HG03039 (cell line): ENCODE measurements at regions not wholly inside any gene's neighbourhood (a gene's known extent, or its start where the extent isn't known, plus 50 kb on each side); places are given as distances from the start of the nearest gene placed in this dataset.

Experiments used
- ATAC-seq: cut with Tn5 transposase; IDR thresholded peaks from one replicate; pipeline ENCODE4 v1.9.1; 2021; ENCODE audit warnings: mild to moderate bottlenecking, moderate library complexity; ENCODE audit not compliant: unreplicated experiment

DNA sequence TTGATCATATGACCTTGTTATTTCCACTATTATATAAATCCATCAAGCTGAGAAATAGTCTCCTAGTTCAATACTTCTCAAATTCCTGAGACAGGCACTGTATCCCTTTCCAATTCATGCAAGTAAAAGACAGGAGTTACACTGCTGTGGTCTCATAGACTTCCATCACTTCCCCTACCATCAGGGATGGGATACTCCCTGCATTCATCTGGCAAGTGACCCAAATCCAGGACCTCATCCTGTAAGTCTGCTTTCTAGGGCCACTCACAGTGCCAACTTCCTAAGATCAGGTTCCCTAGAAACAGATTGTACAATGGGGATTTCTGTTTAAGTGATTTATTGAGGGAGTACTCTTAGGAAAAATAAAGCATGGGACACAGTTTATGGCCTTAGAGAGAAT, 424.0 kb upstream of the CDH7 start:
- ATAC-seq: no peak

GRCh38 chr18:65322895-65323294, 427.9 kb upstream of the CDH7 start:
- ATAC-seq: no peak

- no peak for ATAC-seq
Observed at GRCh38 chr18:65298422-65298821, 452.4 kb upstream of the CDH7 start.

GRCh38 chr18:65288908-65289307, 461.9 kb upstream of the CDH7 start:
- no peak for ATAC-seq

DNA sequence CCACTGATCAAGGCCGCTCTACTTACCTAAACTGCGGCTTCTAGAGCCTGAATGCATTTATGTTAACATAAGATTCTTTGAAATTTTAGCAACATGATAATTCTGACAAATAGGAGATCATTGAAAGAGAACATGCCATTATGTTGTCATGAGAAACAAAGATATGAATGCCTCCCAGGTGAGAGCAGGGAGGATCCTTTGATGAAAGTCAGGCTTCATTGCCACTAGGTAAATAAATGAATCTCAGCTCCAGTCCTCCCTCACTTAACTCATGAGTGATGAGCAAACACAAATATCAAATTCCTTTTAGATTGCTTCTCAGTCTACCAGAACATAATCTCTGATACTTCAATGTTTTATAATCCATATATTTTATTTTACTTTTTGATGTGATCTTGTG, 463.2 kb upstream of the CDH7 start:
- no peak for ATAC-seq

GRCh38 chr18:65282096-65282495, 468.7 kb upstream of the CDH7 start:
- no peak for ATAC-seq

- ATAC-seq: no peak
Observed at GRCh38 chr18:65279668-65280305, 471.0 kb upstream of the CDH7 start.

- ATAC-seq: no peak
Observed at GRCh38 chr18:65278939-65279667, 471.7 kb upstream of the CDH7 start.

GRCh38 chr18:65269375-65269774, 481.4 kb upstream of the CDH7 start:
- ATAC-seq: no peak

DNA sequence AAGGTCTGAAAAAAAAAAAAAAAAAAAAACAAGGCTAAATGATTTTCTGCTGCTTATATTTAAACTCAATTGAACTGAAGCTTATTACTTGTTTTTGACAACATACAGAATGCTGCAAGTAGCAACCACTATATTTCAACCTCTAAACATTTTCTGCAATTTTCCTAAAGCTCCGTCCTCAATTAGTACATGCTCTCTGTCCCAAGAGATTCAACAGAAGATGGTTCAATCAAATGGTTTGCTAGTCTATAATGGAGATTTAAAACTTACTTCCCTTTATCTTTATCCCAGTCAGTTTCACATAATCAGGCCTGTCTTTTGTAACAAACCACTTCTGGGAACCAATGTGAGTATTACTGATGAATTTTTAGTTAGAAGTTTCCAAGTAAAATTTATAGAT, 485.1 kb upstream of the CDH7 start:
- ATAC-seq: no peak

DNA sequence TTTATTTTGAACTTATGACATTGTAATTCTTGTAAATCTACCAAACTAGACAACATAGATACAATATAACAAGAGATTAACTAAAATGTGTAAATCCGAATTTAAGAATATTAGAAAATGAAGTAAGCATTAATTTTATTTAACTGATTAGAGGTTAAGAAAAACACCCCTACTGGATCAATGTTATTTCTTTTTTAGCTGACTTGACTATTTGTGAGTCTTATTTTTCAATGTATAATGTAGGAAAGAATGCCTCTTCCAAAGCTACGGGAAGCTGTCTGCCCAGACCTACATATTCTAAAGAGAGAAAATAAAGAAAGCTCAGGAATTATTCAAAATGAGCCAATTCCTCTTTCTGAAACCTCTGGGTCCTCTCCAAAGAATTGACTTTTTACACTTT, 490.8 kb upstream of the CDH7 start:
- no peak for ATAC-seq

GRCh38 chr18:65259403-65259802, 491.4 kb upstream of the CDH7 start:
- no peak for ATAC-seq

DNA sequence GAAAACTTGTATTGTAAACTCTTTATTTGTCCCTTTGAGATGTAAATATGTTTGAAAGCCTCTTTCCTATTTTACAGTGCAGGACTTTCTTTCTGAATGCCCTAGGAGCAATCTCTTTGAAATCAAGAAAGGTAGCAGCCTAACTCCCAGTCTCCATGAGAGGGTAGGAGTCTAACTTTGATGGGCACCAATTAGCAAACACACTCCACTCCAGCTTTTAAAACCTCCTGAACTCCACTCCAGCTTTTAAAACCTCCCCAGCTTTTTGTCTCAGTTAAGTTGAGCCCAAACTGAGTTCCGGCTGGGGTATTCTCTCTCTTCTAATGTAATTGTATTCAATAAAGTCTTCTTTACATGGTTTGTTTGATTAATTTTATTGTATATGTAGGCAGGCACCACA, 493.7 kb upstream of the CDH7 start:
- ATAC-seq: no peak

DNA sequence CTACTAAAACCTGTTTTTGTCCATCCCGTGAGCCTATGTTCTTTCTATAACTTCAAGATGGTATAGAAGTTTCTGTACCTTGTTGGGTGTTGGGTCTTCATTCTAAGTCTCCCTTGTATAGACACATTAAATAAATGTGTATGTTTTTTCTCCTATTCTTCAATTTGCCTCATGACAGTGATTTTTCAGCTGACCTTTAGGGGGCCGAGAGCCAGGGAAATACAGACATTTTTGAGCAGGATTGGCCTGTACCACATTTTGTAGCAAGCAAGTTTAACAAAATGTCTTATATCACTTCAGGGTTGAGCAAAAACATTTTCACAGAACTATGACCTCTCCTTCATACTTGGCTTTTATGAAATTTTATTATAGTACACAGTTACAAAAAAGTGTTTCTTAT, 495.4 kb upstream of the CDH7 start:
- ATAC-seq: no peak

DNA sequence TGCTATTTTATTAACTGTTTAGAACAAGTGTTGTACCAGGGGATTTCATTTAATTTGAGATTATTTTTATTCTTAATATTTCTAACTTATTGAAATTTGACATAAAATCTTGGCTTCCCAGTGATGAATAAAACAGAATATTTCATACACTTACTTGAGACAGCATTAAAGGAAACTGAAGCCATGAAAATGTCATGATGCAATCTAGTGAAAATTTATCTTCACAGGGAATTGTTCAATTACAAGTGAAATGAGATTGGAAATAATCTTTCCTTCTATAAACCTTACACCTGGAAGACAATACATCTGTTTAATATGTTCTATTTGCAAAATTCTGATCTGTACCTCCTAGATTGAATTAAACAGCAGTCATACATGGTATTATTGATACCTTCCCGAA, 511.0 kb upstream of the CDH7 start:
- ATAC-seq: no peak

DNA sequence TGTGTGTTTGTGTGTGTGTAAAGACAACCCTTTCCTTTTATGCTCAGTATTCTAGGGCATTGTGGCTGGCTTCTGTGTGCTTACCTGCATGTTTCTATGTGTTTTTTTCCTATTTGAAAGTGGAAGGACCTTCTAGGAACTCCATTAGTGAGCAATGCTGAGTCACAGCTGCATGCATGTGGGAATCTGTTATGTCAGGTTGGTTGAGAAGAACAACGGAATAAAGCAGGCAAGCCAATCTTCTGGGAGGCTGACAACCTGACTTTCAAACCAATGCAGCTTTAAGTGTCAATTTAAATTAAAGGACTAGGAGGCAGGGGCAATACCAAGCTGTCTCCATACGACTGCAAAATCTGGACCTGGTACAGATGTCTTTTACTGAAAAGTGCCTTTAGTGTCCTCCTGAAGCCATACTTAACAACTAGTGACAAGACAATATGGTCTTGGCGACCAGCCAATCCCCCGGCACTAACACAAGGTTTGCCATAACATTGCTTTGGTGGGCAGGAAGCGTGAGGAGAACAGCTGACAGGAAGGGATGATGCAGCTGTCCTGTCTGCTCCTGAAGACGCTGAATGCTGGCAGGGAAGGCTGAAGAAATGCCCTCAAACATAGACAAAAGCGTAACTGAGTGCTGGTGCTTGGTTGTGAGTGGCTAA, 514.7 kb upstream of the CDH7 start:
- no peak for ATAC-seq

DNA sequence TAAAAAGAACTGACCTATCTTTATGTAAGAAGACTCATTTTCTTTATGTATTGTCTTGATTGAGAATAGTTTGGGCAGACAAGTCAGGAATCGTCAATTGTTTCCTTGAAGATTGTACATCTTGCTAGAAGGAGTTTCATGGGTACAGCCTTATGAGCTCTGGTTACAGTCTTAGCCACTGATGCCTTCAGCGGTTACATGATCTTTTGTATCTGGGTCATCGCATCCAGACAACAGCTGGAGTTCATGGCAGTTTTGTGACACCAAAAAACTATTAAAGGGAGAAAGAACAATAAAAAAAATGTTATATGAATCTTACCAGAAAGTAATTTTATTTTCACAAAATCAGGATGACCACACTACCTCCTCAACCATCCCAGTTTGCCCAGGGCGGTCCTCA, 520.5 kb upstream of the CDH7 start:
- ATAC-seq: no peak

GRCh38 chr18:65227970-65228369, 522.8 kb upstream of the CDH7 start:
- ATAC-seq: no peak

GRCh38 chr18:65221736-65222135, 529.1 kb upstream of the CDH7 start:
- no peak for ATAC-seq

GRCh38 chr18:65221115-65221514, 529.7 kb upstream of the CDH7 start:
- ATAC-seq: no peak

DNA sequence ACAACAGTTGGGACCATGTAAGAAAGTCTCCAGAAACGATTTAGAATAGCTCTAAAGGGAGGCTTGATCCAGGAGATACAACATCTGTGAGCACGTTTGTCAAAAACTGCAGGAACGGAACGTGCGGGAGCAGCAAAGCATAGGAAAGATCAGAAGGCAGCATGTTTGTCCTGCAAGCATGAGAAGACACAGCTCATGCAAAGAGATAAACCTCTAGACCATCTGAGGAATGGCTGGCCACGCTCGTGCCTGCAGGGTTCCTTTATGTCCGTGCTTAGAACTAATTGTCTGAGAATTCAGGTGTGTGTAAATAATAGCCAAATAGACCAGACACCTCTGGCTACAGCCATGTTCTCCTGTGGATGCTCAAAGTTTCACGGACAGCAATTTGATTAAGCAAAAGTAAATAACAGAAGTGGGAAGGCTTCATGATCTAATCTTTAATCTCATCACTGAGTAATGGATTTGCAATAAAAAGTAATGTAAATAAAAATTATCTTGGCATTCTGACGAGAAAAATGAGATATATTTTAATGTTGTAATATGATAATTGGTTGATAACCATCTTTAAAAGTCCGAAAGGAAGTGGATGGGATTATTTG, 534.8 kb upstream of the CDH7 start:
- ATAC-seq: no peak

GRCh38 chr18:65214456-65214855, 536.4 kb upstream of the CDH7 start:
- ATAC-seq: no peak
